Stimulated activated CD8-positive, alpha-beta memory T cell treated with anti-CD3 and anti-CD28 coated beads, Interleukin-15, amount 100 ng/mL, for 4 hours (primary cell): ENCODE measurements at regions not wholly inside any gene's neighbourhood (a gene's known extent, or its start where the extent isn't known, plus 50 kb on each side); places are given as distances from the start of the nearest gene placed in this dataset.

Experiments used
- DNase-seq, 2 donors: peaks; one replicate each; pipeline ENCODE4 v3.0.0-alpha.2; 2020; ENCODE audit warnings: low read depth in 2 of 2

DNA sequence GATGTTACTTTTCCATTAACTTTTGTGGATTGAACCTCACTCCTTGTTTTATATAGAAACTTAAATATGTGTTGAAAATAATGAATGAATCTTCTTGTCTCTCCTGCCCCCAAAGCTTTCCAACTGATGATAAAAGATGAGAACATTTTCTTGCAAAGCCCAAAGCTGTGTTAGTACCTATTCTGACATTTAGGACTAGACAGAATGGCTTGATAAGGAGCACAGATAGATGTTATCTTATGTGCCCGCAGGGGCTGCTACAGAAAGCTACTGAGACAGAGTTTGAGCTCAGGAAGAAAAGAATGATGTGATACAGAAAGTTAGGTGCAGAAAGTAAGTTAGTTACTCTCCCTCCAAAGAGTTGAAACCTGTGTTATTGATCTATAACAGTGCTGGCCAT is 109.4 kb upstream of the ATP11B start:
- DNase-seq: no peak

GRCh38 chr3:182686033-182686886 is 107.0 kb upstream of the ATP11B start:
- DNase-seq: no peak

DNA sequence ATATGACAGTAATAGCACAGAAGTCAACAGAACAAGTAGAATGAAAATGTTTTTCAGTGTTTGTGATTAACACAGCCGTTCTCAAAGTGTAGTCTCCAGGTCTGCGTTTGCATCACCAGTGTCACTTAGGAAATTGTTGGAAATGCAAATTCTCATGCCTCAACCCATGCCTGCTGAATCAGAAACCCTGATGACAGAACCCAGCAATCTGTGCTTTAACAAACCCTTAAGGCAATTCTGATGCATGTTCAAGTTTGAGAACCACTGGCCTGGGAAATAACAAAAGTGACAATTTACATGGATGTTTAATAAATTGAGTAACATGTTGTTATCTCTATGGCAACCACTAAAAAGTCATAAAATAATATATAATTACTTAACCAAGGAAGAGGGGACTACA is 103.1 kb upstream of the ATP11B start:
- DNase-seq: no peak

GRCh38 chr3:182692021-182692420 is 101.3 kb upstream of the ATP11B start:
- no peak for DNase-seq

DNA sequence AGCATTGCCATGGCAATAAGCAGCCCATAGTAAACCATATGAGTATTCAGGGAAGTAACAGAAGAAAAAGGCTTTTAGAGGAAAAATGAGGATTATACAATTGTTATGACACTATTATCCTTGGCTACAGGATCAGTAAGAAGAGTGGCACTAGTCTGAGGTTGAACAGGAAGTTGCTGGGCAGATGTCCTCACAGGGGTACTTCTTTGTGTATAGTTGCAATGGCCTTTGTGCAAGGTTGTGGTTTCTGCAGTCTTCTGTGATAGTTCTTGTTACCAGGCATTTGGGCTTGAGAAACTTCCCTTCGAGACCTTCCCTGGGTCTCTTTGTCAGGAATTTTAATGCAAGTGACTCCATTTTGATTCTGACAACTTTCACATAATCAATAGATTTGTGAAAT is 100.6 kb upstream of the ATP11B start:
- DNase-seq: no peak

DNA sequence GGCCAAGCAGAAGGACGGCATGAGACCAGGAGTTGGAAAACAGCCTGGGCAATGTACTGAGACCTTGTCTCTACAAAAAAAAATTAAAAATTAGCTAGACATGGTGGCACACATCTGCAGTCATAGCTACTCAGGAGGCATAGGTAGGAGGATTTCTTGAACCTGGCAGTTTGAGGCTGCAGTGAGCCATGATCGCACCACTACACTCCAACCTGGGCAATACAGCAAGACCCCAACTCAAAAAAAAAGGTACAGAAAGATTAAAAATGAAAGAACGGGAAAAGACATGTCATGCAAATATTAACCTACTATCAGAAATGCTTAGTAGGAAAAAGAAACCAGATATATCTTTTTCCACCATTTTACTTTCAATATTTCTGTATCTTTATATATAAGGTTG is 99.6 kb upstream of the ATP11B start:
- no peak for DNase-seq

- DNase-seq: no peak
Measured at GRCh38 chr3:182696916-182697315, 96.4 kb upstream of the ATP11B start.

DNA sequence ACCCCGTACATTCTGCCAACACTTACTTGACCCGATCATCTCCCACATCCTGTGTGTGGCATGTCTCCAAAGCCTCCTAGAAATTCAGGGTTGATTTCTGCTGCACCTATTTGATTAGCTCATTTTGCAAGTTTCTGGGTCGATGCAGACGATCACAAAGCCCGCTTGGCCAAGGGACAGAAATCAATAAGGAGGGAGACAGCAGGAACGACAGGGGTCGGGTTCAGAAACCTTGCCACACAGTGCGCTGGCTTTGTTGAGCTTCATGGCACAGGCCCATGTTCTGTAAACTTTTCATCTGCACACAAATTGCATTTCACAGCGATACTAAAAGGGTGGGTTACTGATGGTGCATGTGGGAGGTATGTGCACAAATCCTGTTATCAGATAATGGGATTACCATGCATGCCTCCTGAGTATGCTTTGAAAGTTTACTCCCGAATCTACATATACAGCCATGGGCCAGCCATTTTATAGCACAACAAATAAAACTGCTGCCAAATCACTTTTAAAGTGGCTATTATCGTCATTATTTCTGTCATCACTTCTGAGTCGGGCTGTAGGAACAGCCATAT is 95.9 kb upstream of the ATP11B start:
- no peak for DNase-seq

DNA sequence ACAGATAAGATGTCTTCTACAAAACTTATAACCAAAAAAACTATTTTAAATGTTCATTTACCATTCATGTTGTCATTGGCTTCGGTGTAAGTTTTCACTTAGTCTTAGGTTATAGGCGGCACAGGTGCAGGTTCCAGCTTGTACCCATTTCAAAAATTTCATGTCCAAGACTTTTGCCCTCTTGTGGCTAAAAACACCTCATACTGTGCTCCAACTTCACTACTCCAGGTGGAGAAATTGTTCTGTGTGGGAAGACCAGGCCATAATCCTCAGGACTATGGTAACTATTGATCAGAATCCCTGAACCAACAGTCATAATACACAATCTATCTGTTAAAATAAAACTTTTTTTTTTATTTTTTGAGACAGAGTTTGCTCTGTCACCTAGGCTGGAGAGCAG is 95.2 kb upstream of the ATP11B start:
- no peak for DNase-seq

DNA sequence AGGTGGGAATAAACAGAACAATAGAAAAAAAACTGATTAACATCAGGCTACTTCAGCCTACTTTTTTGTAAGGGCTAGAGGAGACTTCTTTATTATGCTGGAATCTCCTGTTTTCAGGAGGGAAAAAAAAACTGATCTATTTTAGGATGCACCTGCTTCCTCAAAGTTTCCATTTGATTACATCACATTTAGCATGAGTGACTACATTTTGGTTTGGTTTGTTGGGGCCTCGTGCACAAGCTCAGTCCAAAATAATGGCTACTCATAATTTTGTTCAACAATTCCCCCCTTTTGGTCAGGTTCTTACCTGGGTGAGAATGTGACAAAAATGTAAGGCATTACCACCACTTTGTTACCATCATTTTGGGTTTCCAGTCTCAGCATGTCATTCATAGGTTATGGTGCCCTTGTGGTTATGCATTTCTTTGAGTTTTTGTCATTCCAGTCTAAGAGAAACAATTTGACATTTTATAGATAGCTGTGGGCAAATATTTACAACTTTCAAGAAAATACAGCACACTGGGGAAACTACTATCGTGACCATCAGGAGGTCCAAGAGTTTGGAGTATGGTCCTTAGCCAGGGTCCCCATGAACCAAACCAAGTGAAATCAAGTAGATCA is 93.6 kb upstream of the ATP11B start:
- DNase-seq: no peak

DNA sequence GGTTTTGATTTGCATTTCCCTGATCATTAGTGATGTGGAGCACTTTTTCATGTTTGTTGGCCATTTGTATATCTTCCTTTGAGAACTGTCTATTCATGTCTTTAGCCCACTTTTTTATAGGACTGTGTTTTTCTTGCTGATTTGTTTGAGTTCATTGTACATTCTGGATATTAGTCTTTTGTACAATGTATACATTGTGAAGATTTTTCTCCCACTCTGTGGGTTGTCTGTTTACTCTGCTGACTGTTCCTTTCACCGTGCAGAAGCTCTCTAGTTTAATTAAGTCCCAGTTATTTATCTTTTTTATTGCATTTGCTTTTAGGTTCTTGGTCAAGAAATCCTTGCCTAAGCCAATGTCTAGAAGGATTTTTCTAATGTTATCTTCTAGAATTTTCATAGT is 91.1 kb upstream of the ATP11B start:
- no peak for DNase-seq

- no peak for DNase-seq
Measured at GRCh38 chr3:182703233-182703632, 90.1 kb upstream of the ATP11B start.

GRCh38 chr3:182704926-182705325 is 88.4 kb upstream of the ATP11B start:
- DNase-seq: no peak

GRCh38 chr3:182708810-182709209 is 84.5 kb upstream of the ATP11B start:
- DNase-seq: no peak

DNA sequence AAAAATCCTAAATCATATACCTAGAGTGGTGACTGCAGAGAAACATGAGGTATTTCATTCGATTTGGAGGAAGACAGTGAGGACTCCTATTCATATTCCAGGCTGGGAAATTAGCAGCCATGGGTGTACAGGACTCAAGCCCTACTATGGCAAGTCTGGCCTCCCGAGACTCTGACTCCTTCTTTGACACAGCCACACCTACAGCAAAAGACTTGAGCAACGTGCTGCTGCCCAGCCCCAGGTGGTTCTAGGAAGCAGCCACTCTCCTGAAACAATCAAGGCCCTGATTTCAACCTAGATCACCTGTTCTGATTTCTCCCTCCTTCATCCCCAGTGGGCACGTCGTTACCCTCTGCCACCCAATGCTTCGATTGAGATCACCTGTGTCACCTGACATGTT is 84.0 kb upstream of the ATP11B start:
- no peak for DNase-seq

GRCh38 chr3:182710557-182711157 is 82.6 kb upstream of the ATP11B start:
- DNase-seq: no peak

DNA sequence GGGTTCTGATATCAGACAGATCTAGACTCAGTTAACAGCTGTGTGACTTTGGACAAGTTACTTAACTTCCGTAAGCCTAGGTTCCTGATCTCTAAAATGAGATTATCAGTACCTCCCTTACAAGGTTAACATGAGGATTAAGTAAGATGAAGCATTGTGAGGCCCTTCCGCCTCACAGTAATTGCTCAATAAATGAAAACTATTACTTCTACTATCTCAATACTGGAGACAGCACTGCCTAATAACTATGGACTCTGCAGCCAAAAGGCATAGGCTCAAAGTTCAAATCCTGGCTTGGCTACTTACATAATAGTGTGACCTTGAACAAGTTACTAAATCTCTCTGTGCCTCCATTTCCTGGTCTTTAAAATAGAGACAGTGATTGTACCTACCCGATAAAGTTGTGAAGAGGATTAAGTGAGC is 82.0 kb upstream of the ATP11B start:
- no peak for DNase-seq

DNA sequence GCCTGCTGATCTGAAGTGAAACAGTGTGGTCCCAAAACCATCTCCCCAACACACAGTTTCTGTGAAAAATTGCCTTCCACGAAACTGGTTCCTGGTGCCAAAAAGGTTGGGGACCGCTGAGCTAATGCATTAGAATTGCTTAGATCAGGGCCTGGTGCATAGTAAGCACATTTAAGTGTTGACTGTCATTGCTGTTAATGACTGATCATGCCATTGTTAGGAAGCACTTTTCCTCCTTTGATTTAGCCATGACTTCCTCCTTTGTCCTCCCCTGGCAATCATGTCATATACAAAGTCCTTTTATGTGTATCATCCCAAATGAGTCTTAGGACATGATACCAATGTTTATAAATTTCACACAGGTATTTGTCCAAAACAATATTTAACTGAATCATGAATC is 81.5 kb upstream of the ATP11B start:
- no peak for DNase-seq

DNA sequence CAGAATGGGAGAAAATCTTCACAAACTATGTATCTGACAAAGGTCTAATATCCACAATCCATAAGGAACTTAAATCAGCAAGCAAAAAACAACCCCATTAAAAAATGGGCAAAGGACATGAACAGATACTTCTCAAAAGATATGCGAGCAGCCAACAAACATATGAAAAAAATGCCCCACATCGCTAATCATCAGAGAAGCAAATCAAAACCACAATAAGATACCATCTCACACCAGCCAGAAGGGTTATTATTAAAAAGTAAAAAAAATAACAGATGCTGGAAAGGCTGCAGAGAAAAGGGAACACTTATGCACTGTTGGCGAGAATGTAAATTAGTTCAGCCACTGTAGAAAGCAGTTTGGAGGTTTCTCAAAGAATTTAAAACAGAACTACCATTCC is 80.2 kb upstream of the ATP11B start:
- no peak for DNase-seq

GRCh38 chr3:182713743-182714517 is 79.4 kb upstream of the ATP11B start:
- DNase-seq: no peak

GRCh38 chr3:182715006-182715405 is 78.3 kb upstream of the ATP11B start:
- DNase-seq: no peak

DNA sequence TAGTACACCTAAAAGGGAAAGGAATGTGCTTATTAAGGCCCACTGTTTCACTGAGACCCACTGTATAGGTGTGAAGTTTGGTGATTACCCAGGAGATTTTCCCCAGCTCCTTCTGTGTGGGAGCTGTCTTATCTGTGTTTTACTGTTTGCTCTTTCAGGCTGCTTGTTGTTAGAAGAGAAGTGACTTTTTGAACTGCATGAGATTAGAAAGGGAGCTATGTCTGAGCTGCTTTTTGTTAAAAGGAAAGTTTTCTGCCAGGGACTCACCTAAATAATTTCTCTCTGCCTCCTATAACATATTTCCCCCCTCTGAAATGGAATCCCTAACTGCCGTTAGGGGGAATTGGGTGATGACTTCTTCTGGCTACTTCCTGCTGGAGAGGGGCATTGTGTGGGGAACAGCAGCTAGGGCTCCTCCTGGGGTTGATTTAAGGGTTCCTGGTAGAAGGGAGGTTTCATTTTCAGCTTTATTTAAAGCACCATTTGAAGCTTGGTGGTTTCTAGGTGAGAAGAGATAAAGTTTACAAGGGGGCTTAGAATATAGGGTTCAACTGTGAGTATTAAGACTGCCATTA is 77.1 kb upstream of the ATP11B start:
- no peak for DNase-seq
